ENCODE measurements at regions not wholly inside any gene's neighbourhood (a gene's known extent, or its start where the extent isn't known, plus 50 kb on each side); places are given as distances from the start of the nearest gene placed in this dataset.
"Not testable (repeated sequence)": the region's sequence is repeated elsewhere in the genome, so short reads cannot be mapped to it uniquely, and the experiment has no call there.

DNA sequence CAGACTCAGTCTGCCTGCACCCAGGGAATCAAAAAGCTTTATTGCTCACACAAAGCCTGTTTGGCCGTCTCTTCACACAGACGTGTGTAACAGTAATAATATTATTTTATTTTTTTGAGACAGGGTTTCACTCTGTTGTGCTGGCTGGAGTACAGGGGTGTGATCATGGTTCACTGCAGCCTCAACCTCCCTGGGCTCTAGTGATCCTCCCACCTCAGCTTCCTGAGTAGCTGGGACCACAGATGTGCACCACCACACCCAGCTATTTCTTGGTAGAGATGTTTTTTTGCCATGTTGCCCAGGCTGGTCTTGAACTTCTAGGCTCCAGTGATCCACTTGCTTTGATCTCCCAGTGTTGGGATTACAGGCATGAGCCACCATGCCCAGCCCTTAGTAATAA lies 88.4 kb upstream of the DCD start:
- Mint-ChIP-seq H3K9me3 (no peaks in the 10 kb centered on the region), H3K4me3 (no peak overlapping the region), H3K27ac (no peak overlapping the region), H3K4me1 (ENCODE audit: low read depth) (no peaks in the 10 kb centered on the region), H3K27me3 (no peaks in the 10 kb centered on the region), H3K36me3 (ENCODE audit: low read depth) (no peaks in the 10 kb centered on the region)
- intact Hi-C loops (cut with micrococcal nuclease) = no loop called here

DNA sequence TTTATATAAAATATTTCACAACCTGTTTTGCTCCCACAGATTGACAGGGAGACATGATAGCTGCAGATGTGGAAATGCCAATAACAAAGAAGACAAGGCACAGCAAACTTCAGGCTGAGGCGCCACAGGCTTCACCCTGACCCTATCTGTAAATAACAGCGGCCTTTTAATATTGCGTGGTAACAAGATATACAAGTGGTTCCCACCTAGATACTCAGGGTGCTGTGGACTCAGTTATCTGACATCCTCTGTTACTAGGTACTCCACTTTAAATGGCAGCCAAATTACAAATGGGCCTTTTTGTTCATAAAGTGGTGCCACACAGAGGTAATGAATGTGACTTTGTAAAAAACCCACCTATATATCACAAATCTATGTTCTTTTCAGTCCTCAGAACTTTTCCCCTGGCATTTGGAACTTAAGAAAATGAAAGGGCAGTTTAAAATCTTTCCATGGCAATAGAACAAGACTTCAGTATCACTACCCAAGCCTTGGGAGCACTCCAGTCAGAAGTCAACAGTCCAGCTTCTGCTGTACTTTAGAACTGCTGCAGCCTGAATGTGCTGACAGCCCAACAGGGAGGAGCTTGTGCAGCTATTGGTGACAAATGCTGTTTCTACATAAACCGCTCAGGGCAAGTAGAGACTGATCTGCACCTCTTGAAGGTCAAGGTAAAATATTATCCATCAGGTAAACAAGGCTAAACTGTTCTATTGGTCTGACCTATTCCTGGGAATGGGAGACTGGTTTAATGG lies 86.2 kb upstream of the DCD start:
- no peaks in the 10 kb centered on the region for H3K36me3 Mint-ChIP-seq (ENCODE audit: low read depth)
- H3K9me3 Mint-ChIP-seq = no peaks in the 10 kb centered on the region
- intact Hi-C loops (cut with micrococcal nuclease) = no loop called here
- no peak overlapping the region for H3K4me3 Mint-ChIP-seq
- H3K27me3 Mint-ChIP-seq = peaks cover 1% of the 10 kb centered on the region
- H3K27ac Mint-ChIP-seq = no peak overlapping the region
- no peaks in the 10 kb centered on the region for H3K4me1 Mint-ChIP-seq (ENCODE audit: low read depth)

DNA sequence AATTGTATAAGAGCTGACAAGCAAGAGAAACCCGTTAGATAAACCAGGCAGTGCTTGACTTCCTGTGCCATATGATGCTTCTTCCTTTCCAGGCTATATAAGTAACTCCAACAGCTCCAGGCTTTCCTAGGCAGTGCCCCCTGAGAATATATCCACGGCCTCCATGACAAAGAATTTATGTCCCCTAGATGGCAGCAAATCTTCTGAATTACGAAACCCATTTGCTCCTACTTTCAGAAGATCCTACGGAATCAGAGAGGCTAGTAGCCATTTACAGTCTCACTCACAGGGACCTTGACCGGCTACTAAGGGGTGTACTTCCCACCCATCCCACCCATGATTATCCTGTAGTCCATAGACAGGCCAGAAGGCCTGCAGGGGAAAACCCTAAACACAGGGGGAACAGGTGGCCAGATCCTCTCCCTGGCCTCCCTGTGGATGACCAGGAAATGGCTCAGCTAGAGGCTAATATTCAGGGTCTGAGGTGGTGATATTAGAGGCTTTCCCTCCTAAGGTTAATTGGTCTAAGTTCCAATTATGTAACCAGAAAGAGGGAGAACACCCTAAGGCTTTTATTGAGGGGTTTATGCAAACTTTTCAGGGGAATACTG lies 77.2 kb upstream of the DCD start:
- Mint-ChIP-seq H3K4me3 (no peak overlapping the region), H3K27me3 (peaks cover 2% of the 10 kb centered on the region), H3K27ac (no peak overlapping the region), H3K9me3 (no peaks in the 10 kb centered on the region), H3K36me3 (ENCODE audit: low read depth) (no peaks in the 10 kb centered on the region), H3K4me1 (ENCODE audit: low read depth) (peaks cover 6% of the 10 kb centered on the region)
- intact Hi-C loops (cut with micrococcal nuclease) = no loop called here

DNA sequence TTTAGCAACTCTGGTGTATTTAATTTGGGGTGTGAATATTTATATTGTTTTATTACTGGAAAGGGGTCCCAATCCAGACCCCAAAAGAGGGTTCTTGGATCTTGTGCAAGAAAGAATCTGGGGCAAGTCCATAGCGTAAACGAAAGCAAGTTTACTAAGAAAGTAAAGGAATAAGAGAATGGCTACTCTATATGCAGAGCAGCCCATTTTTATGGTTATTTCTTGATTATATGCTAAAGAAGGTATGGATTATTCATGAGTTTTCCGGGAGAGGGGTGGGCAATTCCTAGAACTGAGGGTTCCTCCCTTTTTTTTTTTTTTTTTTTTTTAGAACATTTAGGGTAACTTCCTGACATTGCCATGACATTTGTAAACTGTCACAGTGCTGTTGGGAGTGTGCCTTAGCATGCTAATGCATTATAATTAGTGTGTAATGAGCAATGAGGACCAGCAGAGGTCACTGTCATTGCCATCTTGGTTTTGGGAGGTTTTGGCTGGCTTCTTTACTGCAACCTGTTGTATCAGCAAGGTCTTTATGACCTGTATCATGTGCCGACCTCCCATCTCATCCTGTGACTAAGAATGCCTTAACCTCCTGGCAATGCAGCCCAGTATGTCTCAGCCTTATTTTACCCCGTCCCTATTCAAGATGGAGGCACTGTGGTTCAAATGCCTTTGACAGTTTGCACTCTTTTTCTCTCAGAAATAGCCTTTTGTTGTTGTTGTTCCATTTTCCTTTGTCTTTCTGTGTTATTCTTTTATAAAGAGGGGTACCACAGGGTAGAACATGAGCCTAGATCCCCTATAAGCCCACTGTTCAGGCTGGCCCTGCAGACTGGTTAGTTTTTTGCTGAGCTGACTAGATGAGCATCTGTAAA lies 75.5 kb upstream of the DCD start:
- peaks cover 13% of the 10 kb centered on the region for H3K4me1 Mint-ChIP-seq (ENCODE audit: low read depth)
- intact Hi-C loops (cut with micrococcal nuclease) = no loop called here
- H3K27ac Mint-ChIP-seq = no peak overlapping the region
- no peak overlapping the region for H3K4me3 Mint-ChIP-seq
- no peaks in the 10 kb centered on the region for H3K9me3 Mint-ChIP-seq
- peaks cover 6% of the 10 kb centered on the region for H3K27me3 Mint-ChIP-seq
- H3K36me3 Mint-ChIP-seq (ENCODE audit: low read depth) = no peaks in the 10 kb centered on the region

DNA sequence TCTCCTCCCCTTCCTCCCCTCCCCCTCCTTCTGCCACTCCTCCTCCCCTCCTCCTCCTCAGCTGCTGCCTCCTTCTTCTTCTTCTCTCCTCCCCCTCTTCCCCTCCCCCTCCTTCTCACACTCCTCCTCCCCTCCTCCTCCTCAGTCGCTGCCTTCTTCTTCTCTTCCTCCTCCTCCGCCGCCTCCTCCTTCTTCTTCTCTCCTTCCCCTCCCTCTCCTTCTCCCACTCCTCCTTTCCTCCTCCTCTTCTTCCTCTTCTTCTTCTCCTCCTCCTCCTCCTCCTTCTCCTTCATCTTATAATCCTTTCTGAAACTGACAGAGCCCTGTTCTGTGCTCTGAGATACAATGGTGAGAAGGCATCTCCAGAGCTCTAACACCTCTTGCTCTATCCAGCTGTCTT lies 73.1 kb upstream of the DCD start:
- no peak overlapping the region for H3K27ac Mint-ChIP-seq
- peaks cover 16% of the 10 kb centered on the region for H3K4me1 Mint-ChIP-seq (ENCODE audit: low read depth)
- H3K27me3 Mint-ChIP-seq = peaks cover 6% of the 10 kb centered on the region
- H3K4me3 Mint-ChIP-seq = no peak overlapping the region
- H3K9me3 Mint-ChIP-seq = no peaks in the 10 kb centered on the region
- intact Hi-C loops (cut with micrococcal nuclease) = no loop called here
- H3K36me3 Mint-ChIP-seq (ENCODE audit: low read depth) = no peaks in the 10 kb centered on the region

DNA sequence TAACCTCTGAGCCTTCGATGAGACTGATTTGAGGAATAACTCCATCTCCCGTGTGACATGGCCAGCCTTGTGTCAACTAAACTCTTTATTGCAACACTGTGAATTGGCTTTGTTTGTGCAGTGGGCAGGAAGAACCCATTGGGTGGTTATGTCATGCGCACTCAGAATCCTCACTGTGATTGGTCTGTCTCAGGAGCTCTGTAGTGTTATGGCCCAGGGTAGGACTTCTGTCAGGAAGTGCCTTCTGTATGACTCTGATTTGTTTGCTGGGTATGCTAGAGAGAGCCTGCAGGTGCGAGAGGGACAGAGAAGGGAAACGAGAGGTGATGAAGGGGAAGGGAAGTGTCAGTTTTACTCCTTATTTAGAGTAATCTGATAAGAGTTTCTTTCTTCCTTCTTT lies 71.5 kb upstream of the DCD start:
- intact Hi-C loops (cut with micrococcal nuclease) = no loop called here
- no peaks in the 10 kb centered on the region for H3K9me3 Mint-ChIP-seq
- H3K27me3 Mint-ChIP-seq = peaks cover 6% of the 10 kb centered on the region
- H3K27ac Mint-ChIP-seq = no peak overlapping the region
- peaks cover 27% of the 10 kb centered on the region for H3K4me1 Mint-ChIP-seq (ENCODE audit: low read depth)
- H3K36me3 Mint-ChIP-seq (ENCODE audit: low read depth) = no peaks in the 10 kb centered on the region
- no peak overlapping the region for H3K4me3 Mint-ChIP-seq

DNA sequence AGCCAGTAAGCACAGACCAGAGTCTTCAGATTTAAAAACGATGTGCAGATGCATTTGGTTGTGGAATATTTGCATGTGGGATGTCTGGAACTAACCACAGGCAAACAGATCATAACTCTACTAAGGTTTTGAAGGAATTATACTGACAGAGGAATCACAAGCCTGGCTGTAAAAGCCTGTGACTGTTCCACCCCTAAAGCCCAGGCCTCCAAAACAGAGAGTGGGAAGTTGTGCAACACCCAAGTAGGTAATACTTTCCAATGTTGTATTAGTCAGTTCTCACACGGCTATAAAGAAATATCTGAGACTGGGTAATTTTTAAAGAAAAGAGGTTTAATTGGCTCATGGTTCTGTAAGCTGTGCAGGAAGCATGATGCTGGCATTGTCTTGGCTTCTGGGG lies 68.1 kb upstream of the DCD start:
- peaks cover 23% of the 10 kb centered on the region for H3K4me1 Mint-ChIP-seq (ENCODE audit: low read depth)
- intact Hi-C loops (cut with micrococcal nuclease) = no loop called here
- no peaks in the 10 kb centered on the region for H3K9me3 Mint-ChIP-seq
- H3K4me3 Mint-ChIP-seq = no peak overlapping the region
- peaks cover 5% of the 10 kb centered on the region for H3K27me3 Mint-ChIP-seq
- no peaks in the 10 kb centered on the region for H3K36me3 Mint-ChIP-seq (ENCODE audit: low read depth)
- no peak overlapping the region for H3K27ac Mint-ChIP-seq

DNA sequence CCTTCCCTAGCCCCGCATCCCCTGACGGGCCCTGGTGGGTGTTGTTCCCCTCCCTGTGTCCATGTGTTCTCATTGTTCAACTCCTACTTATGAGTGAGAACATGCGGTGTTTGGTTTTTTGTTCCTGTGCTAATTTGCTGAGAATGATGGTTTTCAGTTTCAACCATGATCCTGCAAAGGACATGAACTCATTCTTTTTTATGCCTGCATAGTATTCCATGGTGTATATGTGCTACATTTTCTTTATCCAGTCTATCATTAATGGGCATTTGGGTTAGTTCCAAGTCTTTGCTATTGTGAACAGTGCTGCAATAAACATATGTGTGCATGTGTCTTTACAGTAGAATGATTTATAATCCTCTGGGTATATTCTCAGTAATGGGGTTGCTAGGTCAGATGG lies 65.7 kb upstream of the DCD start:
- H3K36me3 Mint-ChIP-seq (ENCODE audit: low read depth); H3K4me3 Mint-ChIP-seq; H3K27me3 Mint-ChIP-seq; intact Hi-C loops (cut with micrococcal nuclease); H3K27ac Mint-ChIP-seq; H3K9me3 Mint-ChIP-seq: not testable (repeated sequence)
- H3K4me1 Mint-ChIP-seq (ENCODE audit: low read depth) = peaks cover 22% of the 10 kb centered on the region

DNA sequence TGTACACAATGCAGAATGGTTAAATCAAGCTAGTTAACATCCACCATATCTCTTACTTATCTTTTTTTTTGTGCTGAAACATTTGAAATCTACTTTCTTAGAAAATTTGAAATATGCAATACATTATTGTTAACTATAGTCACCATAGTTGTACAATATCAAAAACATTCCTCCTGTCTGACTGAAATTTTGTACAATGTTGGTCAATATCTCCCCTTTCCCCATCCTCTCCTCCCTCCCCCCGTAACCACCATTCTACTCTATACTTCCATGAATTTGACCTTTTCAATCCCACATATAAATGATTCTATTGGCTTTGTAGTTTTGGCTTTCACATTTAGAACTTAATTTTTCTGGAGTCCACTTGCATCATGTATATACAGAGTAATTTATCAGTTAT lies 63.5 kb upstream of the DCD start:
- Mint-ChIP-seq H3K27me3 (no peaks in the 10 kb centered on the region), H3K9me3 (no peaks in the 10 kb centered on the region), H3K4me1 (ENCODE audit: low read depth) (peaks cover 22% of the 10 kb centered on the region), H3K4me3 (no peak overlapping the region), H3K27ac (no peak overlapping the region), H3K36me3 (ENCODE audit: low read depth) (no peaks in the 10 kb centered on the region)
- intact Hi-C loops (cut with micrococcal nuclease) = no loop called here

DNA sequence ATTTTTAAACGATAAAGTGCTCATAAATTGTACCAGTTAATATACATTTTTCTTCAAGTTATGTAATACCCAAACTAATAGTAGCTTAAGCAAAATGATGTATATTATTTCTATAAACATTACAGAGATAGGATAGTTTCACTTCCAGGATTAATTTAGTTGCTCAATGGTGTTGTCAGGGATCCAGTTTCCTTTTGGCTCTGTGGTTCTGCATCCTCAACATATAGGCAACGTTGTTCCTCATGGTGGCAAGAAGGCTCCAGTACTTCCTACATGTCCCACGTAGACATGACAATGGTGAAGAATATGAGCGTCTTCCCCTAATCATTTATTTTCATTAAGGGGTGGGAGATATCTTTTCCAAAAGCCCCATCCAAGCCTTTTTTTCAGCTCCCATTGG lies 60.7 kb upstream of the DCD start:
- Mint-ChIP-seq H3K27ac (no peak overlapping the region), H3K36me3 (ENCODE audit: low read depth) (no peaks in the 10 kb centered on the region), H3K9me3 (no peaks in the 10 kb centered on the region), H3K4me1 (ENCODE audit: low read depth) (peaks cover 21% of the 10 kb centered on the region), H3K27me3 (no peaks in the 10 kb centered on the region), H3K4me3 (no peak overlapping the region)
- intact Hi-C loops (cut with micrococcal nuclease) = no loop called here

DNA sequence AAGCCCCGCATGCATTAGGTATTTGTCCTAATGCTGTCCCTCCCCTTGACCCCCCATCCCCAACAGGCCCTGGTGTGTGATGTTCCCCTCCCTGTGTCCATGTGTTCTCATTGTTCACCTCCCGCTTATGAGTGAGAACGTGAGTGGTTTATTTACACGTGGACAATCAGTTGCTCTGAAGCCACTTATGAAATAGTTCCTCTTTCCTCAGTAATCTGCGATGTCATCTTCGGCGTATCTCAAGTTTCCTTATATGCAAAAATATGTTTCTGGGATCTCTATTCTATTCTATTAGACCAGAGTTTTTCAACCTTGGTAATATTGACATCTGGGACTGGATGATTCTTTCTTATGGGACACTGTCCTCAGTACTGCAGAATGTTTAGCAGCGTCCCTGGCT lies 56.0 kb upstream of the DCD start:
- Mint-ChIP-seq H3K27me3 (no peaks in the 10 kb centered on the region), H3K9me3 (no peaks in the 10 kb centered on the region), H3K4me3 (no peak overlapping the region), H3K36me3 (ENCODE audit: low read depth) (no peaks in the 10 kb centered on the region), H3K27ac (peak overlapping the region; percentile 41), H3K4me1 (ENCODE audit: low read depth) (peaks cover 16% of the 10 kb centered on the region)
- intact Hi-C loops (cut with micrococcal nuclease) = no loop called here

DNA sequence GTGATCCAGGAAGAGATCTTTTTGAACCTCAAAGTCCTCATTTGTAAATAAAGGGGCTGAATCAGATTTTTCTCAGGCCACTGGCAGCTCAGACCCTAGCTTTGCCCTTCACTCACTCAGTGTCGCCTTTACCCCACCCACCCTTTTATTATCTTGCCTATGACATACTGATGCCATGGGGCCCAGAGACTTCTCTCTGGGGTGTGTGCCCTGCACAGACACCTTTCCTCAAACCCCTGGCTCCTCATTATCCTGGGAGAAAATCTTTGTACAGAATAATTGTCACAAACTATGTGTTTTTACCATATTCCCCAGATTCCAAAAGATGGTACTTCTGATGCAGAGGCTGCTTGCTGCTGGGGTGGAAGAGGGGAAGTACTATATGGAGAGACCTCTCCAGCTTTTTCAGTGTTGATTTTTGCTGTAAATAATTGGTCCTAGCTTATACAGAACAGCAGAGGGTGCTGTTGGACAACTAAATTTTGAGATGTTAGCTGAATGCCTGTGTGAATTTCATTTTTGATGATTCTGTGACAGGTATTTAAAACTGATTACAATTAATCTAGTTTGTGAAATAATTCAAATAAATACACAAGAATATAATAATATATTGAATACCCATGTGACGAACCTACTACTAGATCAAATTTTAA lies 53.9 kb upstream of the DCD start:
- H3K27ac Mint-ChIP-seq = no peak overlapping the region
- peaks cover 13% of the 10 kb centered on the region for H3K4me1 Mint-ChIP-seq (ENCODE audit: low read depth)
- no peaks in the 10 kb centered on the region for H3K36me3 Mint-ChIP-seq (ENCODE audit: low read depth)
- peaks cover 2% of the 10 kb centered on the region for H3K27me3 Mint-ChIP-seq
- no peaks in the 10 kb centered on the region for H3K9me3 Mint-ChIP-seq
- intact Hi-C loops (cut with micrococcal nuclease) = loop anchor here (1.0 to 2.0 kb wide), 3 partner anchors 153 to 371 kb away; partner anchors contain the start of gene MUCL1
- no peak overlapping the region for H3K4me3 Mint-ChIP-seq

DNA sequence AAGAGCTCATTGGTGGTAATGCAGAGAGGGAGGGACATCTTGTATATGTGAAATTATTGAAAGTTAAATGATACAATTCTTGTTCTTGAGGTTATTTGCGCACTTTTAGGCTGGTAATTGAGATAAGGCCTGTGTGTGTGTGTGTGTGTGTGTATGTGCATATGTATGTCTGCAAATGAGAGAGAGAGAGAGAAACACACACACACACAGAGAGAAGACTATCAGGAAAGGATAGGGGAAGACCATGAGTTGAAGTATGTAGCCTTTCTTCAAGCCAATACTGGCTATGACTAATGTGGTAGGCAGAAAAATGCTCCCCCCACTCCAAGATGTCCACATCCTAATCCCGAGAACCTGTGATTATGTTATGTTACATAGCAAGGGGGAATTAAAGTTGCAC lies 52.7 kb upstream of the DCD start:
- no peak overlapping the region for H3K27ac Mint-ChIP-seq

DNA sequence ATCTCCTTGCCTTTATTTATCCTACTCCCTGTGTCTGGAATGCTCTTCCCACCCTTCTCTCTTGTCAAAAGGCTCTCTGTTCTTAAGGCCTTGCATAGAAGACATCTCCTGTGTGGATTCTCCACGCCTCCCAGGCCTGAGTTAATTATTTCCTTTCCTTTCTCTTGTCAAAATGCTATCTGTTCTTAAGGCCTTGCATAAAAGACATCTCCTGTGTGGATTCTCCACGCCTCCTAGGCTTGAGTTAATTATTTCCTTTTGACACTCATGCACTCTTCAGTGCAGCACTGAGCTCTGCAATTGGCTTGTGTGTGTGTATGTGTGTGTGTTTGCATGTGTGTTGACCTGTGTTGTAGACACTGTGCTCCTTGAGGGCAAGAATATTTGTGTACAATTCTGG lies 52.1 kb upstream of the DCD start:
- intact Hi-C loops (cut with micrococcal nuclease) = no loop called here
- H3K4me3 Mint-ChIP-seq = no peak overlapping the region
- H3K4me1 Mint-ChIP-seq (ENCODE audit: low read depth) = peaks cover 6% of the 10 kb centered on the region
- no peaks in the 10 kb centered on the region for H3K9me3 Mint-ChIP-seq
- no peaks in the 10 kb centered on the region for H3K36me3 Mint-ChIP-seq (ENCODE audit: low read depth)
- peaks cover 5% of the 10 kb centered on the region for H3K27me3 Mint-ChIP-seq
- H3K27ac Mint-ChIP-seq = no peak overlapping the region

More for the DNA sequence above, 52.7 kb upstream of the DCD start:
- intact Hi-C loops (cut with micrococcal nuclease) = no loop called here
- no peak overlapping the region for H3K4me3 Mint-ChIP-seq
- H3K4me1 Mint-ChIP-seq (ENCODE audit: low read depth) = peaks cover 6% of the 10 kb centered on the region
- H3K27me3 Mint-ChIP-seq = peaks cover 5% of the 10 kb centered on the region
- no peaks in the 10 kb centered on the region for H3K36me3 Mint-ChIP-seq (ENCODE audit: low read depth)
- no peaks in the 10 kb centered on the region for H3K9me3 Mint-ChIP-seq
